Gastrocnemius medialis (tissue), 4 donors: ENCODE measurements at regions not wholly inside any gene's neighbourhood (a gene's known extent, or its start where the extent isn't known, plus 50 kb on each side); places are given as distances from the start of the nearest gene placed in this dataset.

Source experiments
- ATAC-seq, 2 donors: fragments of 150-250 bp; one replicate each; pipeline ENCODE4 v1.9.1; 2016
- DNase-seq, 2 donors: peaks; one replicate each; pipeline ENCODE4 v3.0.0-alpha.2; 2019
- H3K27ac ChIP-seq, 4 donors: fragments of 200-600 bp; sonication (generic); 1 replicate in 1 of 4; 2 replicates in 3 of 4; pipeline ENCODE4 v1.5.1; 2016 to 2018; ENCODE audit warnings: mild to moderate bottlenecking in 2 of 4, moderate library complexity in 1 of 4
- H3K27me3 ChIP-seq, 3 donors: fragments of 200-600 bp; sonication (generic) in 2 of 3; 1 replicate in 1 of 3; 2 replicates in 2 of 3; pipeline versions ENCODE4 v1.5.1 to v1.6.0; 2016 to 2019; ENCODE audit warnings: mild to moderate bottlenecking in 1 of 3, moderate library complexity in 1 of 3
- H3K36me3 ChIP-seq, 2 donors: fragments of 200-600 bp; sonication (generic) in 1 of 2; one replicate each; pipeline ENCODE4 v1.5.1; 2017 to 2018
- H3K4me1 ChIP-seq, 2 donors: fragments of 200-600 bp; sonication (generic) in 1 of 2; one replicate each; pipeline ENCODE4 v1.5.1; 2016 to 2017; ENCODE audit warnings: mild to moderate bottlenecking in 2 of 2
- H3K4me3 ChIP-seq, 4 donors: fragments of 200-600 bp; sonication (generic) in 3 of 4; 1 replicate in 1 of 4; 2 replicates in 3 of 4; pipeline ENCODE4 v1.5.1; 2016 to 2019; ENCODE audit warnings: mild to moderate bottlenecking in 2 of 4
- H3K9me3 ChIP-seq, 3 donors: fragments of 200-600 bp; sonication (generic) in 2 of 3; 1 replicate in 1 of 3; 2 replicates in 2 of 3; pipeline ENCODE4 v1.5.1; 2016 to 2019
- POLR2A ChIP-seq, 2 donors: fragments of 450-650 bp; IDR thresholded peaks; one replicate each; pipeline ENCODE4 v1.6.1; 2017; ENCODE audit warnings: antibody characterized with exemption in 2 of 2, mild to moderate bottlenecking in 2 of 2, moderate library complexity in 2 of 2
- in situ Hi-C, 4 donors: fragments of 200-750 bp; cut with MboI; loops; one replicate each; pipeline versions ENCODE4 v1.15.0 to v1.8.0; 2017; ENCODE audit warnings: low sequenced_read_pairs in 4 of 4
- intact Hi-C: fragments of 100-400 bp; cut with DNase I; formaldehyde crosslinking; loops from one replicate; pipeline ENCODE4 v1.15.1; 2023; ENCODE audit warnings: low total_unique reads
- TF ChIP-seq, protein P1 (sequence below), 5 experiments: fragments of 450-650 bp in 3 of 5; fragments of 200-600 bp in 2 of 5; sonication (generic) in 2 of 5; IDR thresholded peaks in 4 of 5; conservative IDR thresholded peaks in 1 of 5; 1 replicate in 4 of 5; 2 replicates in 1 of 5; pipeline ENCODE4 v1.5.1; 2016 to 2019; ENCODE audit warnings: antibody characterized with exemption in 5 of 5, mild to moderate bottlenecking in 3 of 5, moderate library complexity in 3 of 5

DNA sequence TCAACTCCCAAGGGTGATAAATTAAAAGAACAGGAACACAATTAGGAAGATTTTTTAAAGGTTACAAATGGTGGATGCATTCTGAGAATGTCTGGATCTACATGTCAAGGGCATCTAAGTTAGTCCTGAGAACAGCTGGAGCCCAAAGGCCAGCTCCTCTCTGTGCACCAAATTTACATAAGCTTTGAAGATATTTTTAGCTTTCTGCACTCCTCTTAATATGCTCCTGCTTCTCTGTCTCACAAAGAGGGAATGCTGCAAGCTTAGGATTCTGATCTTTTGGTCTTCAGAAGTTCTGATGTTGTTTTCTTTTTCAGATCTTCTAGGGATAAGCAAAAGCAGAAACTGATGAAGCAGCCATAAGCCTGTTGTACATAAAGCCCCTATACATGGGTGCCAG is 309.8 kb upstream of the NCAM1 start:
- no peak for DNase-seq
- H3K27ac ChIP-seq: peak overlapping the region; percentile 55 to 73 (median 68)
- intact Hi-C loops: loop anchor here (2.0 to 5.0 kb wide), 2 partner anchors 131 to 359 kb away; no protein-coding TSS in a partner anchor

DNA sequence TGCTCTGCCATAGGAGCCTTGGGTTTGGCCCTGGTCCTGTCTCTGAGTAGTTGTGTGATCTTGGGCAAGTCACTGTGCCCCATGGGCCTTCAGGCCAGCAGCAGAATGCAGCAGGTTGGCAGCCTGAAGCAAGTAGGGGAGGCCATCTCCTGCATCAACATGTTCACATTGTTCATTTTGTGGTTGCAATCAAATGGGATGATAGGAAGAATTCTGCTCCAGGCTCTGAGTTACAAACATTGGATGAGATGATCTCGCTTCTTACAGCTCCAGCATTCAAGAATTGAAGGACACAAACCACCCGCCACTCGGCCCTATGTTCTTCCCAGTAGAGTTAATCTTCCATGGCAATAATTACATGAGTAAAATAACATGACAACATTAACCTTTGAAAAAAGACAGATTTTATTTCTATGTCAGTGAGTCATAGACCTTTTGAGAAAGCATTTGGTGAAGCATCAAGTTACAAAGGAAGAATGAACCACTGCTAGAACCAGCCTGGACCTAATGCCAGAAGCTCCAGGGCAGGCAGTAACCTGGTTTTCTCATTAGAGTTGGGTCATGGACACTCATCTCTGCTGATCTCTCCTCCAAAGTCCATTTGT is 308.3 kb upstream of the NCAM1 start:
- Histone ChIP-seq H3K27me3 (no peaks in the 10 kb centered on the region), H3K4me1 (peaks cover 74 to 80% of the 10 kb centered on the region in 2 donors), H3K36me3 (no peaks in the 10 kb centered on the region), H3K27ac (peak overlapping the region; percentile 17 to 73 (median 60)), H3K4me3 (no peak overlapping the region), H3K9me3 (no peaks in the 10 kb centered on the region)
- intact Hi-C loops: loop anchor here (5.0 kb wide), 1 partner anchor 129 kb away; no protein-coding TSS in a partner anchor
- DNase-seq (peak in 1 of 2 donors; percentile 37), ATAC-seq (peak; percentile 47 to 49)
- TF ChIP-seq POLR2A (IDR thresholded peaks at IDR 0.05): no peak
- TF ChIP-seq, protein P1, sequence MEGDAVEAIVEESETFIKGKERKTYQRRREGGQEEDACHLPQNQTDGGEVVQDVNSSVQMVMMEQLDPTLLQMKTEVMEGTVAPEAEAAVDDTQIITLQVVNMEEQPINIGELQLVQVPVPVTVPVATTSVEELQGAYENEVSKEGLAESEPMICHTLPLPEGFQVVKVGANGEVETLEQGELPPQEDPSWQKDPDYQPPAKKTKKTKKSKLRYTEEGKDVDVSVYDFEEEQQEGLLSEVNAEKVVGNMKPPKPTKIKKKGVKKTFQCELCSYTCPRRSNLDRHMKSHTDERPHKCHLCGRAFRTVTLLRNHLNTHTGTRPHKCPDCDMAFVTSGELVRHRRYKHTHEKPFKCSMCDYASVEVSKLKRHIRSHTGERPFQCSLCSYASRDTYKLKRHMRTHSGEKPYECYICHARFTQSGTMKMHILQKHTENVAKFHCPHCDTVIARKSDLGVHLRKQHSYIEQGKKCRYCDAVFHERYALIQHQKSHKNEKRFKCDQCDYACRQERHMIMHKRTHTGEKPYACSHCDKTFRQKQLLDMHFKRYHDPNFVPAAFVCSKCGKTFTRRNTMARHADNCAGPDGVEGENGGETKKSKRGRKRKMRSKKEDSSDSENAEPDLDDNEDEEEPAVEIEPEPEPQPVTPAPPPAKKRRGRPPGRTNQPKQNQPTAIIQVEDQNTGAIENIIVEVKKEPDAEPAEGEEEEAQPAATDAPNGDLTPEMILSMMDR (IDR thresholded peaks at IDR 0.05 in 4 of 5, conservative IDR thresholded peaks at IDR 0.05 in 1 of 5): no peak
- in situ Hi-C loops: no loop called here

More for the DNA sequence above, 309.8 kb upstream of the NCAM1 start:
- in situ Hi-C loops: no loop called here
- TF ChIP-seq, protein P1 (IDR thresholded peaks at IDR 0.05 in 4 of 5, conservative IDR thresholded peaks at IDR 0.05 in 1 of 5): no peak
- no peak for TF ChIP-seq POLR2A (IDR thresholded peaks at IDR 0.05)
- Histone ChIP-seq H3K4me1 (peaks cover 61 to 67% of the 10 kb centered on the region in 2 donors), H3K9me3 (no peaks in the 10 kb centered on the region), H3K27me3 (no peaks in the 10 kb centered on the region), H3K36me3 (no peaks in the 10 kb centered on the region), H3K4me3 (no peak overlapping the region)
- ATAC-seq: peak in 1 of 2 donors; percentile 43

DNA sequence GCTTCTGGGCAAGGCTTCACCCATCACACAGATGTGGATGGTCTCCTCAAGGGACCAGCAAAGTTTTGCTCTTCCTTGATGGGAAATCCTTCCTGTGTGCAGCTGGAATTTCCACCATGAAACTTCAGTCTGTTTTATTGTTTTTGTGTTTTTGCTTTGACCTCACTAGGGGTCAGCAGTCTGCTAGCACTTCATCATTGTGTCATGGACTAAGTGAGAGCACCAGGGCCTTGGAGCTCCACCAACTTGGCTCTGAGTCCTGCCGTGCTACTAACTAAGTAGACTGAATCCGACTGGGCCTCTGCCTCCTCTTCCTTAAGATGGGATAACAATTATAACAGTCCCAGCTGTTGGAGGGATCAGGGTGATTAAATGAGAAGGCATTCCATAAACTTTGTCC is 305.8 kb upstream of the NCAM1 start:
- intact Hi-C loops: loop anchor here (5.0 kb wide), 2 partner anchors 142 to 307 kb away; partner anchors contain the start of gene NCAM1
- Histone ChIP-seq H3K27me3 (no peaks in the 10 kb centered on the region), H3K9me3 (no peaks in the 10 kb centered on the region), H3K4me3 (no peak overlapping the region), H3K4me1 (peaks cover 69 to 72% of the 10 kb centered on the region in 2 donors), H3K27ac (peak overlapping the region in 2 of 4 donors; percentile 28 to 88), H3K36me3 (no peaks in the 10 kb centered on the region)
- DNase-seq (peak; percentile 75 to 85), ATAC-seq (peak in 1 of 2 donors; percentile 10)
- TF ChIP-seq, protein P1 (IDR thresholded peaks at IDR 0.05 in 4 of 5, conservative IDR thresholded peaks at IDR 0.05 in 1 of 5): no peak
- no peak for TF ChIP-seq POLR2A (IDR thresholded peaks at IDR 0.05)
- in situ Hi-C loops: loop anchor here in 1 of 4 donors (5.0 kb wide), 1 partner anchor 53 kb away; no protein-coding TSS in a partner anchor

DNA sequence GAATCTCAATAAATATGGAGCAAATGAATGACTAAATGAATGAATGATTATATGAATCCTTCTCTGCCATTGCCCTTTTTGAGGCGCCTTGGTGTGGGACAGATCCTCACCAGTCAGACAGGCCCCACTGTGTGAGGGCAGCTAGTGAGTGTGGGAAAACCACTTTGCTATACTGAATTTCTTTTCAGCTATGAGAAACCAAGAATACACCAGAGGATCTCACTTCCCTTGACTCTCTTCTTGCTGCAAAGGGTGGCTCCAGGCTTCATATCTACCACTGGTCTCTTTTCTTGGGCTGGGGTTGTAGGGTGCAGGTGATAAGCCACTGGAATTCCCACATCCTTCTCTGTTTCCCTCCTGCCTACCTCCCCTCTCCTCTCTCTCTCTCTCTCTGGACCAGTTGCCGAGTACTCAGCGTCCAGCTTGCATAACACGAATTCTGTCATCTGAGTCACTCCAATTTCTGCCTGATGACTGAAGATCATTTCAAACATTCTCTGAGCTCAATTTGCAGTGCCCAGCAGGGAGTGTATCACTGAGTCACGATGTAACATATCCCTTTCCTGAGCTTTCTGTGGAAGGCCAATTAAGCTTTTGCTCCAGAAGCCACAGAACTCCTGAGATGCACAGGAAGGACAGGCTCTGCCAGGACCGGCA is 304.3 kb upstream of the NCAM1 start:
- intact Hi-C loops (loop anchor here (2.0 to 5.0 kb wide), 3 partner anchors 100 to 305 kb away; partner anchors contain the start of gene NCAM1), in situ Hi-C loops (loop anchor here in 1 of 4 donors (5.0 kb wide), 1 partner anchor 55 kb away; no protein-coding TSS in a partner anchor)
- ATAC-seq: peak; percentile 89 to 94
- Histone ChIP-seq H3K27ac (peak overlapping the region; percentile 62 to 88 (median 78)), H3K27me3 (no peaks in the 10 kb centered on the region), H3K4me1 (peaks cover 56 to 57% of the 10 kb centered on the region in 2 donors), H3K36me3 (no peaks in the 10 kb centered on the region), H3K4me3 (no peak overlapping the region), H3K9me3 (no peaks in the 10 kb centered on the region)
- peak; percentile 80 to 82 for DNase-seq
- TF ChIP-seq POLR2A (IDR thresholded peaks at IDR 0.05): no peak
- TF ChIP-seq, protein P1 (IDR thresholded peaks at IDR 0.05 in 4 of 5, conservative IDR thresholded peaks at IDR 0.05 in 1 of 5): no peak
